HG03558 (cell line): ENCODE measurements at regions not wholly inside any gene's neighbourhood (a gene's known extent, or its start where the extent isn't known, plus 50 kb on each side); places are given as distances from the start of the nearest gene placed in this dataset.
"Not testable (repeated sequence)": the region's sequence is repeated elsewhere in the genome, so short reads cannot be mapped to it uniquely, and the experiment has no call there.

Experiments
- ATAC-seq: cut with Tn5 transposase; IDR thresholded peaks from one replicate; pipeline ENCODE4 v1.9.1; 2021; ENCODE audit warnings: moderate number of reproducible peaks; ENCODE audit not compliant: unreplicated experiment; ENCODE audit errors: extremely low read depth

DNA sequence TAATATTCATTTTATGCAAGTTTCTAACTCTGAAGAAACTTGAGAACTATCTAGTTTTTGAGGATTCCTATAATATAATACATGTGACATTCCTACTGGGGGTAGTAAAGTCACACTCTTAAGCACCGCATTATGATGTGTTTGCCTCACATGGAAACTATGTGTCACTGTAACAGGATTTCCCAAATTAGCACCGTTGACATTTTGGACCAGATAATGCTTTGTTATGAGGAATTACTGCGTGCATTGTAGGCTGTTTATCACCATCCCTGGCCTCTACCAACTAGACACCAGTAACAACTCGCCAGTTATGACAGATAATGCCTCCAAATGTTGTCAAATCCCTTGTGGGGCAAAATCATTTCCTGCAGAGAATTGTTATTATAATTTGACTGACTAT, 267.8 kb downstream of the RAP2B start:
- ATAC-seq, result no peak

DNA sequence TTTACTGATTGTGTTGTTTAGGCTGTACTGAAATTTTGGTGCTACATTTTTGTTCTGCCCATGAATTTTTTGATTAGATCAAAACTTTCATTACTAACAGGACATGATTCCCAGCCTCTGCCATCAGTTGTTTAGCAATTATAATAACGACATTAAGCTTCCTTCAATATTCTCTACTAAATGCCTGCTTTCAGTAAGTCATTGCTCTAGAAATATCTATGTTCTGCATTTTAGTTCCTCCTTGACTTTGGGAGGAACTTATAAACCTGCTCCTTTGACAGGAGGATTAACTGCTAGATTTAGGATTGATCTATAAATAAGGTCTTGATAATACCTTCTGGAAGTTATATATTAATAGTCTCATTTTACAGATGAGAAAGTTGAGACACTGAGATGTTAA, 269.1 kb downstream of the RAP2B start:
- no peak for ATAC-seq

- ATAC-seq, result no peak
Measured at GRCh38 chr3:153437666-153438065, 275.6 kb downstream of the RAP2B start.

DNA sequence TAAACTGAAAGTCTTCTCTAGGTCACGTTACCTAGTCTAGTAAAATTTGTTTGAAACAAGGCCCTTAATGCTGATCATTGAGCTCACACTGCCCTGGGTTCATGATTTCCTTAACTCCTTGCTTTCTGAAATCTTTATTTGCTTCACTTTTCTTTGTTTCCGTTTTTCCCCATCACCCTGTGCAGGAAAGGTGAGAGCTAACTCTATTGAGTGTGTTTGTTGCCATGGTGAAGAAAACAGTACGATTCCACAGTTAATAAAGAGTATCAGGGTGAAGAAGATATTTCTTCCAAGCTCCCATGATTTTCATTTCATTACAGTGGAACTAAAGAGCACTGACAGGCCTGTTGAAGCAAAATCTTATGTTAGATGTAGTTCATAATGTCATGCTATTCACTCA, 276.2 kb downstream of the RAP2B start:
- ATAC-seq, result no peak

GRCh38 chr3:153439780-153440179, 277.8 kb downstream of the RAP2B start:
- no peak for ATAC-seq

GRCh38 chr3:153440311-153440710, 278.3 kb downstream of the RAP2B start:
- ATAC-seq, result no peak

GRCh38 chr3:153442386-153442785, 280.4 kb downstream of the RAP2B start:
- ATAC-seq, result no peak

DNA sequence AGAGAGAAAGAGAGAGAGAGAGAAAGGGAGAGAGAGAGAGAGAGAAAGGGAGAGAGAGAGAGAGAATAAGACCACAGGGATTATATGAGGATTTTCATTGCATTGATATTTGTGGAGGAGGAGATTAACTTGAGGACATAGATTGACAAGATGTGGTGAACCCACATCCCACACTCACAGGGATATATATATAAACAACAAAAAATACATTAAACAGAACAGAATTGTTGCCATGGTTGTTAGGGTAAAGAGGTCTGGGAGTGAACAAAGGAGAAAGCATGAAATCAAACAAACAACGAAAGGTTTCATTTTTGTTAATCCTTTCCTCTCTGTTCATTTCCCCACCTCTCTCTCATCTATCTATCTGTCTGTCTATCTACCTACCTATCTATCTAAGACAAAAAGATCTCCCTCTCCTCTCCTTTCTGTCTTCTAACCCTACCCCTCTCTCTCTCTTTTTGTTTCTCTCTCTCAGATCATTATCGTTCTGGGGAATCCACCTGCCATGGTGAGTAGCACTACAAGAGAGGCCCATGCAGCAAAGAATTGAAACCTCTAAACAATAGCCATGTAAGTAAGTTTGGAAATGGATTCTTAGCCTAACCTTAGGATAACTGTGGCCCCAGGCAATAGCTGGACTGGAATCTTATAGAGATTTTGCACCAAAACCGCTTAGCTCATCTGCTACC, 280.9 kb downstream of the RAP2B start:
- no peak for ATAC-seq

DNA sequence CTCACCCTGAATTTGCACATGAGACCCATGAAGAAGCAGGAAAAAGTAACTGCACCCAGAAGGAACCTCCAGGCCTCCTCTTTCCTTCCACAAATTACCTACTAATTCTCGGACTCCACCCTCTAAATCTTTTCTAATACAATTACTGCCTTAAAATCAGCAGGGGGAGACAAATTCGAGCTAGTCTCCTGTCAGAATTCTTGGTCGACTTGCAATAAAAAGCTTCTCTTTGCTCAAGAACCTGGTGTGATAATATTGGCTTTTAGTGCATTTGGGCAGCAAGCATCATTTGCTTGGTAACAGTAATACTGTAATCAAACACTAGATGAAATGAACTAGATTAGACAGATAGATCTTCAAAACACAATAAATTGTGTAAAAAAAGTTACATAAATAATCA, 281.9 kb downstream of the RAP2B start:
- ATAC-seq, result no peak

GRCh38 chr3:153445817-153446216, 283.8 kb downstream of the RAP2B start:
- ATAC-seq, result no peak

GRCh38 chr3:153448151-153448829, 286.3 kb downstream of the RAP2B start:
- ATAC-seq, result no peak

DNA sequence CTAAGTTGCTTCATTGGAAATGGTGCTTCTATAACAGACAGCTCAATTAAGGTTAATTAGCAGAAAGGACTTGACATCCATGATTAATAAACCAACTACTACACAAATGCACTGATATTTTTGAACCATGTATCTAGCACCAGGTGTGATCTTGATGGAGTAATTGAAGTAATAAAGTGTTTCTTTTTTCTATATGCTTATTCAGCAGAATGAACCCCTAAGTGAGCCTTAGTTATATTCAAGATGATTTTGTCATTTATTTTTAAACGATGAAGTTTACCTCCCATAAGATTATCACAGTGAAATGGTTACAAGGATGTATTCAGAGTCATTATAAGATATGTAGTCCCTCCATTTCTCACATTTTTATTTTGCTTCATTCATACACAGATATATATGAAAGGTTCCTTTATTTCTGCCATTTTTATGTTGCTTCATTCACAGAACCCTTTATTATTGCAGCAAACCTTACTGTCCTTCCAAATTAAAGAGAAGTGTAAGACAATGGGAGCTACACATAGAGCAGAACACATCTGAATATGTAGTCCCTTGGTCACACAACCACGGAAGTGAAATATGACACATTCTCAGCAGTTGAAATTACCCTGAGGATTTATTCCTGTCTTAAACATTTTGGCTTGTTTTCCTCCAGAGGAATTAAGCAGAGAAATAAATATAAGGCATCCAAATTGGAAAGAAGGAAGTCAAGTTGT, 295.0 kb downstream of the RAP2B start:
- no peak for ATAC-seq

GRCh38 chr3:153458881-153459280, 296.9 kb downstream of the RAP2B start:
- no peak for ATAC-seq

DNA sequence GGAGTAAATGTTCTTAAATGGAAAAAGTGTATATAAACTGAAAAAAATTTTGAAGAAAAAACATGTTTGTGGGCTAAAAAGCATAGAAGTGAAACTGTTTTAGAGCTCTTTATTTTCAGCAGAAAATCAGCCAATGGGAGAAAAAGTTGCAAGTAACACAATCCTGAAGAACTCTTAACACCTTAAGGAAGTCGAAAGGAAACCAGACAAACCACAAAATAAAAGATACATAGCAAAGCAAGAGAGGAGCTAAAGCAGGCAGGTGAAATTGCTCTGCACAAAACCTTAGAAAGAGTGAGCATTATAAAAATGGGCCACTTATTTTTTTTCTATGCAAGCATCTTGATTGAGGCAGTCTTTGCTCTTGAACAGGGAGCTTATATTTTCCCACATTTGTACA, 300.5 kb downstream of the RAP2B start:
- no peak for ATAC-seq

GRCh38 chr3:153463895-153464294, 301.9 kb downstream of the RAP2B start:
- ATAC-seq, result peak; percentile 84

DNA sequence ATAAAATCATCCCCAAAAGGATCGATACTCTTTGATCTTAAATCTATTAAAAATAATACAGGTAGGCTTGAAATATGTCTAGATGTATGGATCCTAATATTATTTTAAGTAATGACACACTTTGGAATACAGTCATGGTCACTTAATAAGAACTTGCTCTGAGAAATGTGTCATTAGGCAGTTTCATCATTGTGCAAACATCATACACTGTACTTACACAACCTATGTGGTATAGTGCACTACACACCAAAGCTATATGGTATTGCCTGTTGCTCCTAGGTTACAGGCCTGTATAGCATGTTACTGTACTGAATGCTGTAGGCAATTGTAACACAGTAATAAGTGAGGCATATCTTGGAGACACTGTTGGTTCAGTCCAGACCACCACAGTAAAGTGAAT, 307.1 kb downstream of the RAP2B start:
- no peak for ATAC-seq

- no peak for ATAC-seq
Measured at GRCh38 chr3:153484842-153485241, 322.8 kb downstream of the RAP2B start.

DNA sequence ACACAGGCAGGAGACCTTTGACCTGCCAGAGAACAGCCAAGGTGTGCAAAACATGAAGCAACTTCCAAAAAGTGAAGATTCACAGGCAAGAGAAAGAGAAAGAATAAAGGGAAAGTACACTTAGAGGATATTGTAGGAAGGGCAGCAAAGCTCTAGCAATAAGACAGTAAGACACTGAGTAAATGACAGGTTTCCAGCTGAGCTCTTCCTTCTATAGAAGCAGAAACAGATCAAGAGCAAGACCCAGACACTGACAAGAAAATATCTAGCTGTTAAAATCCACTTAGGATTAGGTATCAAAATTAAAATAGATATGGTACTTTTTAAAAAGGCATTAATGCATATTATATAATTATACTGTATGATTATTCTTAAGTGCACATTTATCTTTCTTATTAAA, 333.4 kb downstream of the RAP2B start:
- ATAC-seq, result no peak

DNA sequence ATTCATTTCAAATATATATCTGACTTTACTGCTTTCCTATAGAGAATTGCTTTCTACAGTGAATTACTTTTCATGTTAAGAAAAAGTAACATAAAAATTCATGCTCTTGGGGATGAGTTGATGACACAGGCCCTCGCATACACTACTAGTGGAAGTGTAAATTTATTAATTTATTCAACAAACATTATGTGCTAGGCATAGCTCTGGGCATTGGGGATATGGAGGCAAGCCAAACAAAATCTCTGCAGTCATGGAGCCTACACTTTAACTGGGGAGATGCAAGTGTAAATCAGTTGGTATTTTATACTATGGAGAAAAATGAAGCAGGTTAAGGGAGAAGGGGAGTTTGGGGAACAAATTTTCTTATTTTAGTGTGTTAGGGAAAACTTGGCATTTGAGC, 340.7 kb downstream of the RAP2B start:
- no peak for ATAC-seq

GRCh38 chr3:153503873-153504272, 341.8 kb downstream of the RAP2B start:
- ATAC-seq, result no peak

DNA sequence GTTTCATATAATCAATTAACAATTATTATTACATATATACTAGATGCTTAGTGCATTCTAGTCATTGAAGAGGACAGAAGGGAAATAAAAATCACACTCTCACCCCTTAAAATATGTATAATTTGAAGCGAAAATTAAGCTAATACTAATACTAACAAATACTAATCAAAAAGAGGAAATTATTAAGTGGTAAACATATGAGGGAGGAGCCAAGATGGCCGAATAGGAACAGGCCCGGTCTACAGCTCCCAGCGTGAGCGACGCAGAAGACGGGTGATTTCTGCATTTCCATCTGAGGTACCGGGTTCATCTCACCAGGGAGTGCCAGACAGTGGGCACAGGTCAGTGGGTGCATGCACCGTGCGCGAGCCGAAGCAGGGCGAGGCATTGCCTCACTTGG, 344.2 kb downstream of the RAP2B start:
- ATAC-seq, result not testable (repeated sequence)
